HG02610 (cell line): ENCODE measurements at regions not wholly inside any gene's neighbourhood (a gene's known extent, or its start where the extent isn't known, plus 50 kb on each side); places are given as distances from the start of the nearest gene placed in this dataset.
"Not testable (repeated sequence)": the region's sequence is repeated elsewhere in the genome, so short reads cannot be mapped to it uniquely, and the experiment has no call there.

ENCODE experiments used
- ATAC-seq: cut with Tn5 transposase; IDR thresholded peaks from one replicate; pipeline ENCODE4 v1.9.1; 2021; ENCODE audit warnings: mild to moderate bottlenecking, moderate library complexity; ENCODE audit not compliant: unreplicated experiment

DNA sequence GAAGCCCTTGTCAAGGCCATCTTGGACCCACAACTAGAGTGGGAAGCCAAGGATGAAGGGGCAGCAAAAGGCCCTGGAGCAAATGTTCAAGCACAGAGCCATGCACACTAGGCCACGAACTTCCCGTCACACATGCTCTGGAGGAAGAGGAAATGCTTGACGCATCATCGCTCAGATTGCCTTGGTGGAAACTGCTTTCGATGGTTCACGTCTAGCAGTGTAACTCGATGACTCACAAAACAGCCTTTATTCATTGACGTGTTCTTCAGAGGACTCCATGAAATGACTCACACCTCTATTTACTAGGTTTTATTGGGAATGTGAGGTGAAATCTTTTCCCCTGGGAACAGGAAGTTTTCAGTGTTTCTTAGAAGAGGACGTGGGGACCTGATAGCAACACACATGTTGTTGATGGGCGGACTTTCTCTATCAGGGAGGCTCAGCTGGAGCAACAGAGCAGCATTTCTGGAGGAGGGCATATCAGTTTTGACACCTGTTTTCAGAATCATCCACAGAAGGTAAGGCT, 79.8 kb upstream of the FLT1 start:
- no peak for ATAC-seq

DNA sequence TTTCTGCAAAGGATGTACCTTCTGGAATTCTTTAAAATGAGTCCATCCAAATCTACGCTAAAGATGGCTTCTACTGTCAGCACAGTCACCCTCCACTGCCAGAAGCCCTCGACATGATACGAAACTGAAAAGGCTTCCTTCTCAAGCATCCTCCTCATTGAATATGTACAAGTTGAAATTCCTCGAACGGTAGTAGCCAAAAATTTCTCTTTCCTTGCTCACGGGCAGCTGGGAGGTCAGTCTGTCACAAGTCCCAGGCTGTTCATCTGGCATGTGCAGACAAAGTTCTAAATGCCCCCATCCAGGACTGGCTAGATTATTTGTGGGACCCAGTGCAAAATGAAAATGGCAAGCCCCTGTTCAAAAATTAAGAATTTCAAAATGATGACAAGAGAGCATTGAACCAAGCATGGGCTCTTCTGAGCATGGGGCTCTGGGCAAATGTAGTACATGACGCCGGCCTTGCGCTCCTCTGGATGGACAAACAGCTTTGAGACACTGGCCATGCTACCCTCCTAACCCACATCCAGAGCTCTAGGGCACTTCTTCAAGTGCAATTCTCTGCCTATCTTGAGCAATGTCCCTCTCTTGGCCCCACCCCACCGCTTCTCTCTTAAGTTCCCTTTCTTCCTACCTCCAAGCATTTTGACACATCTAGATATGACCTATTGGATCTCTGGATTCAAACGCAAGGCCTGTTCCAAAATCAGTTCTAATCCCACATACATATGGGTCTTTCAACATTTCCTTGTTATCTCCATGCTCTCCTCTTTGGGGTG, 78.9 kb upstream of the FLT1 start:
- ATAC-seq, result no peak

DNA sequence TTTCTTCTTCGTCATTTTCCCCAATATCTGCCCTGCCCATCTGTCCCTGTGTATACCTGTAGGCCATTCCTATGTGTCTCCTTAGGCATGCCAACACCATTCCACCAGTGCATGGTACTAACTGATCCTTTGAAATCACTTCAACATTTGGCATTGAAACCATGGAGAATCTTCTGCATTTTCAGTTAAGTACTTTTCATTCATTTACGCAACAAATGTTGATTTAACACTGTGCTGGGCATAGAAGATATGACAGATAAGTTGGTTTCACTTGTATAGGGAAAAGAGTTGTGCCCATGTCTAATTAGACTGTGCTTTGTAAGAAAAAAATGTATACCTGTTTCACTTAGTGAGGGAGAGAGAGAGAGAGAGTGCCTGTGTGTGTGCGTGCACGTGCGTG, 77.9 kb upstream of the FLT1 start:
- ATAC-seq, result no peak

DNA sequence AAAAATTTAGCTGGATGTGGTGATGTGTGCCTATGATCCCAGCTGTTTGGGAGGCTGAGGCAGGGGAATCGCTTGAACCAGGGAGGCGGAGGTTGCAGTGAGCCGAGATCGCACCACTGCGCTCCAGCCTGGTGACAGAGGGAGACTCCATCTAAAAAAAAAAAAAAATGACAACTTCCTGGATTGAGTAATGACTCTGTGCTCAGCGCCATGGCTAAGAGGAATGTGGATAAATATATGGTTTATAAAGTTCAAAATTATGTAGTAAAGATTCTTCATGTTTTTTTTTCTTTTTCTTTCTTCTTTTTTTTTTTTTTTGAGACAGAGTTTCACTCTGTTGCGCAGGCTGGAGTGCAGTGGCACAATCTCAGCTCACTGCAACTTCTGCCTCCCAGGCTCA, 75.4 kb upstream of the FLT1 start:
- ATAC-seq, result not testable (repeated sequence)

GRCh38 chr13:28569886-28570285, 75.0 kb upstream of the FLT1 start:
- ATAC-seq, result no peak

DNA sequence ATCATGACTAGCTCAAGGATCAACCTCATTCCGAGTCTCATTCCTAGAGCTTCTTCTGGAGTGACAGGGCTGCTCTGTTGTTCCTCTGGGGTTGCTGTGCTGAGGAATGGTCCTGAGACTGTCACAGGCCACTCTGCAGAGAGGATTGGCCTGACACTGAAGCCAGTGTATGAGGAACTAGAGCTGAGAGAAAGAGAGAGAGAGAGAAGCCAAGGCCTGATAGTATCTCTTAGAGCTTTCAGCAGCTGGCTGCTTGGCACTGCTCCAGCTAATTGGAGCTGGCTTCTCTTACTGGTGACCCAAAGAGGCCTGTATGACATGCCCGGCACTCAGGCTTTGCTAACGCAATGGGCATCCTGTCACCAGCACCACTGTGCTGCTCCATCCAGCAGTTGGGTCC, 73.4 kb upstream of the FLT1 start:
- ATAC-seq, result no peak

DNA sequence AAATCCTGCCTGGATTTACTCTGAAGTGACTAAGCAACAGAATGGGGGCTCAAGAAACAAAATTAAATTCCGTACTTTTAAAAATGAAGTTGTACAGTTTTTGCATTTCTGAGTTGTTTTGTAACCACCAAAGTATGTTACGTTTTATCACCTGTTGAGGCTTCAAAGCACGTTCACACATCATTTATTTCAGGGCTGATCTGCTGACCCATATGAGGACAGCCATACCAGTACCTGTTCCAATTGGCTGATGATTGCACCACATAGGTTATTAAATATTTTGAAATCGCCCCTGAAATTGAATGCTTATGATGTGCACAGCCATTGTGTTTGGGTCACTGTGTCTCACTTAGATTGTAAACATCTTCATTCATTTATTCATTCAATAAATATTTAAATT, 72.0 kb upstream of the FLT1 start:
- no peak for ATAC-seq

- ATAC-seq, result no peak
Measured at GRCh38 chr13:28566283-28566682, 71.4 kb upstream of the FLT1 start.

DNA sequence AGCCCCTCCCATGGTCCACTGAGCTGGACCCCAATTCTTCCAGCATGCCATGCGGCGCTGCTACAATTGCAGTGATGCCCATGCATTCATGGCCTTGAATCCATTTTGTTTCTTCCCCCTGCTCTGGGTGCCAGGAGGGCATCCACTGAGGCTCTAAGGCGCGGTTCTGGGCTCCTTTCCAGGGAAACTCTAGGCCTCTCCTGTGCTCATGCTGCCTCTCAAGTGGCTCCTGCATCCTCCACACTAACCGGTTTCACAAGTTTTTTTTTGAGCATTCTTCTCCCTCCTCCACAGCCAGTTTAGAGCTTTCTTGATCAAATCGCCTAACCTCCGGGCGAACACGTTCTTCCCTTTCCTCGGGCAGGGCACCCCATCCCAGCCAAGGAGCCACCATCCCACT, 69.1 kb upstream of the FLT1 start:
- no peak for ATAC-seq

- no peak for ATAC-seq
Measured at GRCh38 chr13:28563609-28564008, 68.7 kb upstream of the FLT1 start.

- no peak for ATAC-seq
Measured at GRCh38 chr13:28560612-28561011, 65.7 kb upstream of the FLT1 start.

DNA sequence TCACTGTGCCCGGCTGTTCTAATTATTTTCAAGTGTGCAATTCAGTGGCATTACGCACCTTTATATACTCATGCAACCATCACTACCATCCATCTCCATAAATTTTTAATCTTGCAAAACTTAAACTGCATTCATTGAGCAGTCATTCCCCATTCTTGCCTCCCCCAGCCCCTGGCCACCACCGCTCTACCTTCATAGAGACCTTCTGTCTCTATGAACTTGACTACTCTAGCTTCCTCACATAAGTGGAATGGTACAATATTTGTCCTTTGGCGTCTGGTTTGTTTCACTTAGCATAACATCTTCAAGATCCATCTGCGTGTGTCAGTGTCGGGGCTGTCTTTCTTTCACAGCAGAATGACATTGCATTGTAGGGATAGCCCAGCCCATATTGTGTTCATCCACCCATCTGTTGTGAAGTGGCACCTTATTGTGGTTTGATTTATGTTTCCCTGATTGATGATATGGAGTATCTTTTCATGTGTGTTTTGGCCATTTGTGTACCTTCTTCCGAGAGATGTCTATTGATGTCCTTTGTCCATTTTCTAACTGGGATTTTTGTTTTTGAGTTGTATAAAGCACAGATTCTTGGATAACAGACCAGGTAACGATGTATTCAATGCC, 64.8 kb upstream of the FLT1 start:
- no peak for ATAC-seq

DNA sequence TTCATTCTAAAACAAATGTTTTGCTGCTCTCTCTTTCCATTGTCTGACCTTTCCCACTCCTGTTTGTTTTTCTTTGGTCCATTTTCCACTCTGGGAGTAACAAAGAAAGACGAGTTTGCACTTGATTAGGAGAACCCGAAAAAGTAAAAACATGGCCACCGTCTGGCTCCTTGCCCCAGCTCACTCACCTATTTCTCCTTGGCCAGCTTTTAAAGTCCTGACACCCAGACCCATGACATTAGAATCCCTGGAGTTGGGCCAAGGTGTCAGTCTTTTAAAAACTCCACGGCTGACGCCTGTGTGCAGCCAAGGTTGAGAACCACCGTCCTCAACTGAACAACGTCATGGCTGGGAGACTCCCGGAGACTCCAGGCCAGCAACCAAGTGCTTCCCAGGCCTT, 63.6 kb upstream of the FLT1 start:
- no peak for ATAC-seq

- no peak for ATAC-seq
Measured at GRCh38 chr13:28557725-28558520, 63.0 kb upstream of the FLT1 start.

DNA sequence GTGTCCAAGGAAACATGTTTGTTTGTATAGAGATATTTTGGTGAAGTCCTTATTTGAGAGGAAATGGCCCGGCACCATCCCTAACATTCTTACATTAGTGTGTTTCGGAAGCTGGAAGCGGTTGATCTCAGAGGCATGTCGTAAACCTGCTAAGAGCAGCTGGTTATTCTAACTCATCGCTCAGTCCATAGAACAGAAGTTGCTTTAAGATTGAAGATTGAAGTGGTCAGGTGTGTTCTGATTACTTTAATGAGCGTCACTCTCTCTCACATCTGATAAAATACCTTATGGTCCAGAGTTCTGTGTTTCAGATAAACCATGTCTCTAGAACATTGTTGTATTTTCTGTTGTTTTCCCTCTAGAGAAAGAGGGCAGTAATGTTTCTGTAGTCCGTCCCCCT, 60.2 kb upstream of the FLT1 start:
- no peak for ATAC-seq

- no peak for ATAC-seq
Measured at GRCh38 chr13:28553971-28554370, 59.0 kb upstream of the FLT1 start.

- no peak for ATAC-seq
Measured at GRCh38 chr13:28552288-28552687, 57.4 kb upstream of the FLT1 start.

DNA sequence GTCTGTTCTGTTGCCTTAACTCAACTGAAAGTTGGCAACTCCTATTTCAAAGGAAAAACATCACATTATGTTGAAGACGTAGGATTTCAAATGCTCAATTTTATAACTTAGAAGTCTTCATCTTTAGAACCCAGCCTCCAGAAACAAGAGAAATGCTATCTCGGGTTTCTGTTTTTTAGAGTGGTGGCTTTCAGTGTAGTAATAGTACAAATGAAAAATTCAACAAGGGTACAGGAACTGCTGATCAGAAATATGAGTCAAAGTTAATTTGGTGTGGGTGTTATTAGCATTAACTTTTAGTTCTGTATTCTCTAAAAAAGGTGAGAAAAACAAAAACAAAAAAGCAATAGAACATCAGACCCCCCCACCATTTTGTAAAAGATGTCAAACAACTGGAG, 56.6 kb upstream of the FLT1 start:
- no peak for ATAC-seq

GRCh38 chr13:28550721-28551497, 56.0 kb upstream of the FLT1 start:
- ATAC-seq, result no peak

DNA sequence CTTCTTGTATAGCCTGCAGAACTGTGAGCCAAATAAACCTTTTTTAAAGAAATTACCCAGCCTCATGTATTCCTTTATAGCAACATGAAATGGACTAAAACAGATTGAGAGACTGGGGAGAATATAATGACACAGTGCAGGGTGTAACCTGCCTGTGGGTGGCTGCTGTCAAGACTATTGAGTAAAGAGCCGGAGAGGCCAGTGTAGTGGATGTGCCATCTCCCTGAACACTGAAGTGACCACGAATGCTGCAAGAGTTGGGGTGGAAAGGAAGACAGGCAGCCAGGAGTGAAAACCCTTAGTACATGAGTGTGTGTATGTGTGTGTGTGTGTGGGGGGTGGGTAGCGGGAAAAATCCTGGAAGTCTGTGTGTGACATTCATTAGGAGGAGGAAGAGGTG, 55.2 kb upstream of the FLT1 start:
- ATAC-seq, result no peak

DNA sequence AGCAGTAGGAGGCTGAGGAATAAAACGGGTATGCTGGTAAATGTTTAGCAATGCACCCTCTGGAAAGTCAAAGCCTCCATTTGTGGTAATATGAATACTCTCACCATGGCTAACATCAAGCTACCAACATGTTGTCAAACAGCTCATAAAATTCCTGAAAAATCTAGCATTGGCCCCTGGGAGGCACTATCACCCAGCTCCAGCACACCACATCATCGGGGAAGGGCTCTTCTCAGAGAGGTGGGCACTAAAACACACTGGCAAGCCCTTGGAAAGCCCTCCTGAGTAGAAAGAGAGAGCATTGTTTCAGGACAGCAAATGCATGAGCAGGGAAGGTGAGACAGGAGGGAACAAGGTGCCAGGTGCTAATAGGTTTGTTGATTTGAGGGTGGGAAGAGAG, 53.9 kb upstream of the FLT1 start:
- ATAC-seq, result no peak
